ENCODE measurements at regions not wholly inside any gene's neighbourhood (a gene's known extent, or its start where the extent isn't known, plus 50 kb on each side); places are given as distances from the start of the nearest gene placed in this dataset.

DNA sequence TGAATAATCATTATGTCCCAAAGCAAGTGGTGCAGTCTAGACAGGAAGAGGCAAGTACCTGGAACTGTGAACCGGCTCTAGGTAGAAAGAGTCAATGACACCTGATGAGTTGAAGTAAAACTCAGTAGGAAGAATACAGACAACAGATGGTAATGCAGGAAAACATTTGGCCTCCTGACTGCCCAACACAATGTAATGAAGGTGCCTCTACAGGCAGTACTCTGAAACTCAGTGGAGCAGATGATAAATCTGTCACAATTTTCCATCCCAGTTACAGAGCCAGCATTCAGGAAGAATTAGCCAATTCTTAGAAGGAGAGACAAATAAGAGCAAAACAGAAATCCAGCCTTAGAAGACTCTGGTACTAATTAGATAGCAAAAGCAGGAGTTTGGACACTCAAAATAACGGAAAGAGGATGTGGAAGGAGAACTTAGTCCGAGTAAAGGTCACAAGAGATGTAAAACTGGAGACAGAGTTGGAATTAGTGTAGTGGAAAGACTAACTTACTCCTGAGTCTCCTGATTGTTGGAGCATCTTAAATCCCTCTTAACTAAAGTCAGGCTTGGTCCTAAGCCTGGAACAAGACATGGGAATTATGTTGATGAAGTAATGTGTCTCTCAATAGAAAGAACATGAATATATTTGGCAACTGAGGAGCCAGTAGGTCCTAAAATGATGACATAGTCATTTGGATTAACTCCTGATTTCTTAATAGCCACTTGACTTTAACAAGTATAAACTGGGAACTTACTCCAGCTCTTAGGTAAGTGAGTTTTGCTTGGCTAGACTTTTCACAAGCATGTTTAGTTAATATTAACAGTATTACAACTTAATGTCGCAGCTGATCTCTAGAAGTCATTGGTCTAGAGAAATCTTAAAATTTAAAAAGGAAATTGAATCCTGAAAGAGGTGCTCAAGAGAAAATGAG, 457.3 kb upstream of the MIR17HG start:
- TF ChIP-seq POLR2A (IDR thresholded peaks at IDR 0.05) = no peak
- TF ChIP-seq, protein P1, sequence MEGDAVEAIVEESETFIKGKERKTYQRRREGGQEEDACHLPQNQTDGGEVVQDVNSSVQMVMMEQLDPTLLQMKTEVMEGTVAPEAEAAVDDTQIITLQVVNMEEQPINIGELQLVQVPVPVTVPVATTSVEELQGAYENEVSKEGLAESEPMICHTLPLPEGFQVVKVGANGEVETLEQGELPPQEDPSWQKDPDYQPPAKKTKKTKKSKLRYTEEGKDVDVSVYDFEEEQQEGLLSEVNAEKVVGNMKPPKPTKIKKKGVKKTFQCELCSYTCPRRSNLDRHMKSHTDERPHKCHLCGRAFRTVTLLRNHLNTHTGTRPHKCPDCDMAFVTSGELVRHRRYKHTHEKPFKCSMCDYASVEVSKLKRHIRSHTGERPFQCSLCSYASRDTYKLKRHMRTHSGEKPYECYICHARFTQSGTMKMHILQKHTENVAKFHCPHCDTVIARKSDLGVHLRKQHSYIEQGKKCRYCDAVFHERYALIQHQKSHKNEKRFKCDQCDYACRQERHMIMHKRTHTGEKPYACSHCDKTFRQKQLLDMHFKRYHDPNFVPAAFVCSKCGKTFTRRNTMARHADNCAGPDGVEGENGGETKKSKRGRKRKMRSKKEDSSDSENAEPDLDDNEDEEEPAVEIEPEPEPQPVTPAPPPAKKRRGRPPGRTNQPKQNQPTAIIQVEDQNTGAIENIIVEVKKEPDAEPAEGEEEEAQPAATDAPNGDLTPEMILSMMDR (IDR thresholded peaks at IDR 0.05) = no peak

Measured in ovary (tissue), 3 donors.